A673 (cell line): ENCODE measurements at regions not wholly inside any gene's neighbourhood (a gene's known extent, or its start where the extent isn't known, plus 50 kb on each side); places are given as distances from the start of the nearest gene placed in this dataset.

Source experiments
- CTCF ChIP-seq: fragments of 300-800, 200-600 bp; sonication (generic); conservative IDR thresholded peaks from 2 replicates; pipeline ENCODE4 v1.5.1; 2017; ENCODE audit warnings: low read depth, mild to moderate bottlenecking, antibody characterized with exemption, low read length, moderate library complexity, mixed read lengths
- EZH2 ChIP-seq: fragments of 200-600 bp; sonication (generic); IDR thresholded peaks from 2 replicates; pipeline ENCODE4 v1.6.1; 2017; ENCODE audit warnings: borderline replicate concordance, low read depth, mild to moderate bottlenecking, mixed read lengths, antibody characterized with exemption, low read length; ENCODE audit not compliant: poor library complexity, severe bottlenecking

- TF ChIP-seq EZH2 (no peak), CTCF (no peak)
Observed at GRCh38 chr3:75237477-75237876, 426.7 kb upstream of the FRG2C start.
